Endothelial cell of umbilical vein (primary cell): ENCODE measurements at regions not wholly inside any gene's neighbourhood (a gene's known extent, or its start where the extent isn't known, plus 50 kb on each side); places are given as distances from the start of the nearest gene placed in this dataset.

Experiments used
- BruUV-seq: library from RNA; stranded (reverse); fragments of 400-500 nt; replicated peaks from 2 replicates; lab custom pipeline; 2021; lab: Mats Ljungman, UMichigan
- CTCF ChIA-PET: fragments of 300-600, 350-600 bp; sonication (Branson Sonifier 250); formaldehyde crosslinking; loops from one replicate; lab custom pipeline; 2021; ENCODE audit warnings: antibody characterized with exemption, inconsistent platforms; lab: Charles Lee
- POLR2A ChIA-PET: fragments of 300-600, 350-600 bp; sonication (Branson Sonifier 250); formaldehyde crosslinking; loops from one replicate; lab custom pipeline; 2021; ENCODE audit warnings: antibody characterized with exemption, inconsistent platforms; lab: Charles Lee
- DNase-seq: peaks from one replicate; pipeline ENCODE4 v3.0.0-alpha.2; 2011; ENCODE audit warnings: low read depth, low spot score
- FAIRE-seq: peaks from 2 replicates; lab custom pipeline; 2011; peaks lifted over from hg19 to GRCh38; lab: Jason Lieb, UNC
- H2AFZ ChIP-seq: 2 replicates; pipeline ENCODE4 v1.6.0; 2012; ENCODE audit warnings: low read depth, low read length, control low read depth, inconsistent platforms
- H3K27ac ChIP-seq: 2 replicates; pipeline ENCODE4 v1.5.1; 2011; ENCODE audit warnings: low read depth, mild to moderate bottlenecking, control low read depth, low read length, moderate library complexity; ENCODE audit not compliant: insufficient read depth
- H3K27me3 ChIP-seq, 2 experiments: 2 replicates each; pipeline versions ENCODE4 v1.6.0 to v1.6.1; 2011; ENCODE audit warnings: low read length in 2 of 2, mixed read lengths in 1 of 2; ENCODE audit not compliant: control insufficient read depth in 2 of 2, insufficient read depth in 2 of 2
- H3K36me3 ChIP-seq, 2 experiments: 2 replicates in 1 of 2; 3 replicates in 1 of 2; pipeline ENCODE4 v1.5.1; 2011; ENCODE audit warnings: low read length in 2 of 2, mild to moderate bottlenecking in 1 of 2, moderate library complexity in 1 of 2; ENCODE audit not compliant: control insufficient read depth in 2 of 2, insufficient read depth in 2 of 2; ENCODE audit errors: extremely low read depth in 1 of 2
- H3K4me1 ChIP-seq: 3 replicates; pipeline ENCODE4 v1.5.1; 2011; ENCODE audit warnings: mild to moderate bottlenecking, low read length; ENCODE audit not compliant: control insufficient read depth, insufficient read depth; ENCODE audit errors: extremely low read depth
- H3K4me2 ChIP-seq: 2 replicates; pipeline ENCODE4 v1.6.1; 2011; ENCODE audit warnings: low read length, control low read depth, mixed read lengths; ENCODE audit not compliant: insufficient read depth
- H3K4me3 ChIP-seq, 3 experiments: fragments of 200-600 bp in 1 of 3; sonication (generic), shearing (Covaris generic) in 1 of 3; replicated peaks in 1 of 3; 2 replicates each; pipeline ENCODE4 v1.5.1; 2011 to 2016; ENCODE audit warnings: control low read depth in 3 of 3, low read length in 3 of 3, mild to moderate bottlenecking in 2 of 3, inconsistent platforms in 1 of 3, low read depth in 1 of 3, moderate library complexity in 1 of 3; ENCODE audit not compliant: insufficient read depth in 1 of 3
- H3K79me2 ChIP-seq: 2 replicates; pipeline ENCODE4 v1.6.0; 2012; ENCODE audit warnings: low read length, inconsistent platforms; ENCODE audit not compliant: control insufficient read depth, insufficient read depth
- H3K9ac ChIP-seq: replicated peaks from 2 replicates; pipeline ENCODE3; 2011; ENCODE audit warnings: low read length, control low read depth; ENCODE audit not compliant: insufficient read depth; ENCODE audit errors: extremely low read depth
- H3K9me1 ChIP-seq: replicated peaks from 3 replicates; pipeline ENCODE4 v1.6.0; 2011; ENCODE audit warnings: mild to moderate bottlenecking, low read length; ENCODE audit not compliant: control insufficient read depth, insufficient read depth; ENCODE audit errors: extremely low read depth
- H3K9me3 ChIP-seq: replicated peaks from 2 replicates; pipeline ENCODE4 v1.5.1; 2012; ENCODE audit warnings: low read length, inconsistent platforms; ENCODE audit not compliant: control insufficient read depth, insufficient read depth
- H4K20me1 ChIP-seq: replicated peaks from 2 replicates; pipeline ENCODE3; 2011; ENCODE audit warnings: mild to moderate bottlenecking, low read length; ENCODE audit not compliant: control insufficient read depth, insufficient read depth; ENCODE audit errors: extremely low read depth
- EZH2 ChIP-seq: IDR thresholded peaks from 2 replicates; pipeline ENCODE4 v1.6.1; 2012; ENCODE audit warnings: borderline replicate concordance, low read depth, mild to moderate bottlenecking, moderate library complexity, low read length, inconsistent platforms; ENCODE audit not compliant: severe bottlenecking
- FOS ChIP-seq: IDR thresholded peaks from 2 replicates; pipeline ENCODE4 v1.6.1; 2011; ENCODE audit warnings: mild to moderate bottlenecking, low read length, moderate library complexity, borderline replicate concordance; ENCODE audit not compliant: insufficient read depth
- GATA2 ChIP-seq: IDR thresholded peaks from 2 replicates; pipeline ENCODE4 v1.7.0; 2011; ENCODE audit warnings: low read depth, mild to moderate bottlenecking, moderate library complexity, mixed read lengths, low read length; ENCODE audit not compliant: insufficient read length, insufficient read depth
- JUN ChIP-seq: IDR thresholded peaks from 2 replicates; pipeline ENCODE4 v1.6.1; 2011; ENCODE audit warnings: borderline replicate concordance, low read depth; ENCODE audit not compliant: insufficient read length, insufficient read depth
- POLR2A ChIP-seq: IDR thresholded peaks from 2 replicates; pipeline ENCODE4 v1.6.1; 2012; ENCODE audit warnings: low read depth, mild to moderate bottlenecking, control low read depth, low read length
- POLR2AphosphoS5 ChIP-seq: IDR thresholded peaks from 2 replicates; pipeline ENCODE4 v1.6.1; 2012; ENCODE audit warnings: low read depth, mild to moderate bottlenecking, control low read depth, low read length, moderate library complexity; ENCODE audit not compliant: insufficient read depth
- dilution Hi-C: fragments of 300-500 bp; cut with MboI; formaldehyde crosslinking; loops from one replicate; pipeline ENCODE4 v1.15.0; 2019; ENCODE audit warnings: low sequenced_read_pairs; ENCODE audit not compliant: extremely low pct_ligation_motif_present
- intact Hi-C: fragments of 100-400 bp; cut with micrococcal nuclease; formaldehyde crosslinking; loops from one replicate; pipeline ENCODE4 v1.10.0; 2022
- TF ChIP-seq, protein P1 (sequence below): IDR thresholded peaks from 2 replicates; pipeline ENCODE4 v1.6.1; 2011; ENCODE audit not compliant: insufficient read depth, insufficient read length
- TF ChIP-seq, protein P2 (sequence below), 2 donors: IDR thresholded peaks; 1 replicate in 1 of 2; 2 replicates in 1 of 2; pipeline ENCODE4 v1.5.1; 2011; ENCODE audit warnings: low read length in 2 of 2, mild to moderate bottlenecking in 2 of 2, moderate library complexity in 2 of 2, control low read depth in 1 of 2, inconsistent platforms in 1 of 2, low read depth in 1 of 2; ENCODE audit not compliant: insufficient read depth in 1 of 2; ENCODE audit errors: extremely low read depth in 1 of 2

DNA sequence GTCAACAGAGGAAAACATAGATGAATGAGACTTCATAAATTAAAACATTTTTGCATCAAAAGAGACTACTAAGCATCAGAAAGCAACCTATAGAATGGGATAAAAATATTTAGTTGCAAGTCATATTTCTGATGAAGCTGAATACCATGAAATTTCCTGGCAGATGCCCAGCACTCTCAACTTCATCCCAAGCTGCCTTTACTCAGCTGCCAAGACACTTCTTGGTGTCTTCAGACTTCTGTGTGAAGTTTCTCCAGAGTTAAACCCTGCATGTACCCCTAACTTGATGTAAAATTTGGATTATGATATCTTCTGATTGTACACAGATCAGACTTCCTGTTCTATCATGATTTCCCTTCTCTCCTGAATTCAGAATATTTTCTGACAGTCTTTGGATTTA is 73.2 kb downstream of the AKR1C4 start:
- Histone ChIP-seq H3K4me3 (no peak overlapping the region), H4K20me1 (no peaks in the 10 kb centered on the region), H3K4me2 (no peak overlapping the region), H3K27me3 (no peaks in the 10 kb centered on the region), H2AFZ (no peak overlapping the region), H3K9ac (no peak overlapping the region), H3K79me2 (no peaks in the 10 kb centered on the region), H3K36me3 (no peaks in the 10 kb centered on the region), H3K27ac (no peak overlapping the region), H3K4me1 (no peaks in the 10 kb centered on the region), H3K9me3 (no peaks in the 10 kb centered on the region), H3K9me1 (no peaks in the 10 kb centered on the region)
- intact Hi-C loops: no loop called here
- no peak for TF ChIP-seq FOS
- TF ChIP-seq JUN: no peak
- no peak for TF ChIP-seq POLR2A
- TF ChIP-seq GATA2: no peak
- TF ChIP-seq, protein P1, sequence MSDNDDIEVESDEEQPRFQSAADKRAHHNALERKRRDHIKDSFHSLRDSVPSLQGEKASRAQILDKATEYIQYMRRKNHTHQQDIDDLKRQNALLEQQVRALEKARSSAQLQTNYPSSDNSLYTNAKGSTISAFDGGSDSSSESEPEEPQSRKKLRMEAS: no peak
- TF ChIP-seq POLR2AphosphoS5: no peak
- TF ChIP-seq, protein P2, sequence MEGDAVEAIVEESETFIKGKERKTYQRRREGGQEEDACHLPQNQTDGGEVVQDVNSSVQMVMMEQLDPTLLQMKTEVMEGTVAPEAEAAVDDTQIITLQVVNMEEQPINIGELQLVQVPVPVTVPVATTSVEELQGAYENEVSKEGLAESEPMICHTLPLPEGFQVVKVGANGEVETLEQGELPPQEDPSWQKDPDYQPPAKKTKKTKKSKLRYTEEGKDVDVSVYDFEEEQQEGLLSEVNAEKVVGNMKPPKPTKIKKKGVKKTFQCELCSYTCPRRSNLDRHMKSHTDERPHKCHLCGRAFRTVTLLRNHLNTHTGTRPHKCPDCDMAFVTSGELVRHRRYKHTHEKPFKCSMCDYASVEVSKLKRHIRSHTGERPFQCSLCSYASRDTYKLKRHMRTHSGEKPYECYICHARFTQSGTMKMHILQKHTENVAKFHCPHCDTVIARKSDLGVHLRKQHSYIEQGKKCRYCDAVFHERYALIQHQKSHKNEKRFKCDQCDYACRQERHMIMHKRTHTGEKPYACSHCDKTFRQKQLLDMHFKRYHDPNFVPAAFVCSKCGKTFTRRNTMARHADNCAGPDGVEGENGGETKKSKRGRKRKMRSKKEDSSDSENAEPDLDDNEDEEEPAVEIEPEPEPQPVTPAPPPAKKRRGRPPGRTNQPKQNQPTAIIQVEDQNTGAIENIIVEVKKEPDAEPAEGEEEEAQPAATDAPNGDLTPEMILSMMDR (IDR thresholded peaks at IDR 0.05; ENCODE audit: extremely low read depth in 1 of 2, insufficient read depth in 1 of 2, low read depth in 1 of 2, low read length in 2 of 2): no peak
- no peak for TF ChIP-seq EZH2
- no TSS peak for BruUV-seq
- FAIRE-seq: no peak
- dilution Hi-C loops: no loop called here
- ChIA-PET POLR2A (no interaction called here), CTCF (no interaction called here)
- no peak for DNase-seq
